ENCODE measurements at regions not wholly inside any gene's neighbourhood (a gene's known extent, or its start where the extent isn't known, plus 50 kb on each side); places are given as distances from the start of the nearest gene placed in this dataset.

- H3K4me1 ChIP-seq: no peaks in the 10 kb centered on the region
- intact Hi-C loops (cut with DNase I; ENCODE audit: low total_unique reads): no loop called here
- DNase-seq (ENCODE audit: low spot score in 2 of 2): no peak
- no peaks in the 10 kb centered on the region for H3K27me3 ChIP-seq
- no peaks in the 10 kb centered on the region for H3K9me3 ChIP-seq
- no peaks in the 10 kb centered on the region for H3K36me3 ChIP-seq
- TF ChIP-seq POLR2A (IDR thresholded peaks at IDR 0.05): no peak
- no peak overlapping the region for H3K27ac ChIP-seq
- H3K4me3 ChIP-seq: no peak overlapping the region
Observed at GRCh38 chr1:81308191-81308590, 492.5 kb upstream of the ADGRL2 start.

GRCh38 chr1:81307786-81308185, 492.9 kb upstream of the ADGRL2 start:
- H3K9me3 ChIP-seq: no peaks in the 10 kb centered on the region
- TF ChIP-seq POLR2AphosphoS5 (IDR thresholded peaks at IDR 0.05) (no peak), POLR2A (IDR thresholded peaks at IDR 0.05) (no peak), CTCF (IDR thresholded peaks at IDR 0.05) (no peak)
- no peak overlapping the region for H3K4me3 ChIP-seq
- intact Hi-C loops (cut with DNase I; ENCODE audit: low total_unique reads): no loop called here
- no peaks in the 10 kb centered on the region for H3K36me3 ChIP-seq
- H3K4me1 ChIP-seq: no peaks in the 10 kb centered on the region
- DNase-seq (ENCODE audit: low spot score in 2 of 2): no peak
- H3K27ac ChIP-seq: no peak overlapping the region
- no peaks in the 10 kb centered on the region for H3K27me3 ChIP-seq

GRCh38 chr1:81305997-81306452, 494.7 kb upstream of the ADGRL2 start:
- H3K27ac ChIP-seq: no peak overlapping the region
- H3K9me3 ChIP-seq: no peaks in the 10 kb centered on the region
- no peaks in the 10 kb centered on the region for H3K27me3 ChIP-seq
- DNase-seq (ENCODE audit: low spot score in 2 of 2): no peak
- intact Hi-C loops (cut with DNase I; ENCODE audit: low total_unique reads): no loop called here
- H3K4me1 ChIP-seq: no peaks in the 10 kb centered on the region
- no peaks in the 10 kb centered on the region for H3K36me3 ChIP-seq
- peak overlapping the region; percentile 42 to 62 (median 53) for H3K4me3 ChIP-seq
- peak in 2 of 3 donors; percentile 21 to 30 for TF ChIP-seq CTCF (IDR thresholded peaks at IDR 0.05)
- TF ChIP-seq POLR2A (IDR thresholded peaks at IDR 0.05): no peak
- TF ChIP-seq POLR2AphosphoS5 (IDR thresholded peaks at IDR 0.05): no peak

- intact Hi-C loops (cut with DNase I; ENCODE audit: low total_unique reads): no loop called here
- TF ChIP-seq POLR2AphosphoS5 (IDR thresholded peaks at IDR 0.05) (no peak), CTCF (IDR thresholded peaks at IDR 0.05) (no peak), POLR2A (IDR thresholded peaks at IDR 0.05) (no peak)
Observed at GRCh38 chr1:81304187-81304586, 496.5 kb upstream of the ADGRL2 start.

GRCh38 chr1:81299892-81300291, 500.8 kb upstream of the ADGRL2 start:
- DNase-seq (ENCODE audit: low spot score in 2 of 2): no peak
- Histone ChIP-seq H3K27ac (no peak overlapping the region), H3K36me3 (no peaks in the 10 kb centered on the region), H3K4me3 (no peak overlapping the region), H3K27me3 (no peaks in the 10 kb centered on the region), H3K4me1 (no peaks in the 10 kb centered on the region), H3K9me3 (no peaks in the 10 kb centered on the region)
- TF ChIP-seq POLR2AphosphoS5 (IDR thresholded peaks at IDR 0.05): no peak
- TF ChIP-seq CTCF (IDR thresholded peaks at IDR 0.05): no peak
- TF ChIP-seq POLR2A (IDR thresholded peaks at IDR 0.05): no peak
- intact Hi-C loops (cut with DNase I; ENCODE audit: low total_unique reads): no loop called here

More at GRCh38 chr1:81304187-81304586, 496.5 kb upstream of the ADGRL2 start:
- no peak for DNase-seq (ENCODE audit: low spot score in 2 of 2)
- Histone ChIP-seq H3K4me3 (no peak overlapping the region), H3K27ac (no peak overlapping the region), H3K36me3 (no peaks in the 10 kb centered on the region), H3K9me3 (no peaks in the 10 kb centered on the region), H3K27me3 (no peaks in the 10 kb centered on the region), H3K4me1 (no peaks in the 10 kb centered on the region)

- Histone ChIP-seq H3K27me3 (no peaks in the 10 kb centered on the region), H3K27ac (no peak overlapping the region), H3K4me1 (no peaks in the 10 kb centered on the region), H3K36me3 (no peaks in the 10 kb centered on the region), H3K4me3 (no peak overlapping the region), H3K9me3 (no peaks in the 10 kb centered on the region)
- no peak for TF ChIP-seq POLR2AphosphoS5 (IDR thresholded peaks at IDR 0.05)
- TF ChIP-seq POLR2A (IDR thresholded peaks at IDR 0.05): no peak
- TF ChIP-seq CTCF (IDR thresholded peaks at IDR 0.05): no peak
- intact Hi-C loops (cut with DNase I; ENCODE audit: low total_unique reads): no loop called here
- DNase-seq (ENCODE audit: low spot score in 2 of 2): no peak
Observed at GRCh38 chr1:81298266-81298665, 502.5 kb upstream of the ADGRL2 start.

Measured in breast epithelium (tissue), 4 donors.